GM23248 (cell line): ENCODE measurements at regions not wholly inside any gene's neighbourhood (a gene's known extent, or its start where the extent isn't known, plus 50 kb on each side); places are given as distances from the start of the nearest gene placed in this dataset.
"Not testable (repeated sequence)": the region's sequence is repeated elsewhere in the genome, so short reads cannot be mapped to it uniquely, and the experiment has no call there.

ENCODE experiments used
- DNase-seq: peaks from one replicate; pipeline ENCODE4 v3.0.0-alpha.2; 2015
- H2AFZ ChIP-seq: fragments of 200-600 bp; sonication (generic); 2 replicates; pipeline ENCODE4 v1.6.1; 2016; ENCODE audit warnings: antibody characterized with exemption
- H3F3A ChIP-seq: fragments of 200-600 bp; sonication (generic); 2 replicates; pipeline ENCODE4 v1.6.1; 2016; ENCODE audit warnings: mild to moderate bottlenecking, antibody characterized with exemption, mixed run types; ENCODE audit not compliant: insufficient read depth
- H3K27ac ChIP-seq: fragments of 200-600 bp; sonication (generic); 2 replicates; pipeline ENCODE4 v1.5.1; 2016; ENCODE audit warnings: mild to moderate bottlenecking
- H3K27me3 ChIP-seq: fragments of 200-600 bp; sonication (generic); replicated peaks from 2 replicates; pipeline ENCODE4 v1.6.1; 2016; ENCODE audit warnings: mild to moderate bottlenecking; ENCODE audit not compliant: insufficient read depth
- H3K36me3 ChIP-seq: fragments of 200-600 bp; sonication (generic); 2 replicates; pipeline ENCODE4 v1.6.1; 2016; ENCODE audit warnings: low read depth, mild to moderate bottlenecking
- H3K4me1 ChIP-seq: fragments of 200-600 bp; sonication (generic); 2 replicates; pipeline ENCODE4 v1.6.1; 2016; ENCODE audit warnings: mild to moderate bottlenecking; ENCODE audit not compliant: insufficient read depth
- H3K4me2 ChIP-seq: fragments of 200-600 bp; sonication (generic); one replicate; pipeline ENCODE4 v1.6.1; 2016; ENCODE audit warnings: mild to moderate bottlenecking; ENCODE audit not compliant: unreplicated experiment
- H3K4me3 ChIP-seq: fragments of 200-600 bp; sonication (generic); 2 replicates; pipeline ENCODE4 v1.5.1; 2016; ENCODE audit warnings: mild to moderate bottlenecking
- H3K79me2 ChIP-seq: fragments of 200-600 bp; sonication (generic); 2 replicates; pipeline ENCODE4 v1.6.1; 2016; ENCODE audit warnings: mild to moderate bottlenecking; ENCODE audit not compliant: insufficient read depth
- H3K9ac ChIP-seq: fragments of 200-600 bp; sonication (generic); 2 replicates; pipeline ENCODE4 v1.6.1; 2016; ENCODE audit warnings: mild to moderate bottlenecking
- H3K9me2 ChIP-seq: fragments of 200-600 bp; sonication (generic); 2 replicates; pipeline ENCODE4 v1.6.1; 2016; ENCODE audit warnings: mixed run types, mild to moderate bottlenecking, moderate library complexity; ENCODE audit not compliant: insufficient read depth
- H3K9me3 ChIP-seq: fragments of 200-600 bp; sonication (generic); one replicate; pipeline ENCODE4 v1.6.1; 2017; ENCODE audit warnings: low read depth
- H4K20me1 ChIP-seq: fragments of 200-600 bp; sonication (generic); 2 replicates; pipeline ENCODE4 v1.6.0; 2016; ENCODE audit not compliant: insufficient read depth
- EZH2 ChIP-seq: fragments of 200-600 bp; sonication (generic); IDR thresholded peaks from 2 replicates; pipeline ENCODE4 v1.6.1; 2018; ENCODE audit warnings: antibody characterized with exemption, mild to moderate bottlenecking; ENCODE audit not compliant: insufficient read depth, poor library complexity, severe bottlenecking
- EZH2phosphoT487 ChIP-seq: fragments of 200-600 bp; sonication (generic); IDR thresholded peaks from 2 replicates; pipeline ENCODE4 v1.6.1; 2018; ENCODE audit warnings: antibody characterized with exemption, moderate library complexity, mild to moderate bottlenecking, low read depth; ENCODE audit not compliant: insufficient read depth
- WGBS, 2 experiments: methylation state at CpG; one replicate each; pipeline ENCODE4 v1.1.6; 2015 to 2017; ENCODE audit warnings: low lambda C conversion rate in 2 of 2, low coverage in 1 of 2; ENCODE audit errors: missing lambda C conversion rate in 2 of 2; 5-methylcytosine and 5-hydroxymethylcytosine counted together
- in situ Hi-C: fragments of 300-500 bp; cut with MboI; formaldehyde crosslinking; loops from 2 replicates; pipeline ENCODE4 v1.15.0; 2020

DNA sequence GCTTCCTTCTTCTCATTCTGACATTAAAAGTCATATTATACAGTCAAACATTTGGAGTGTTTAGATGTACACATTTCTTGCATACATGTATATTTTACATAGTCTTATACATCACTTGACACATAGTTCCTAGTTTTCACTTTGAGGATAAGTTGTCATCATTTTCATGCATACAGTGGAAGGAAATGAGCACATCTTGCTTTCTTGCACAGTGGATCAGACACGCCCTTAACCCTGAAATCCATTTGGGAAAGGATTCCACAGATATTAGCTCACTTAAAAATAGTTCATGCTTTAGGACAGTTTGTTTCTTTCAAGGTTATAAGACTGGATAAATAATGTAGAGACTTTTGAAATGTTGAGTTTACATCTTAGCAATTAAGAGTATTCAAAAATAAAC, 148.6 kb upstream of the MME start:
- no peaks in the 10 kb centered on the region for H3K9me3 ChIP-seq
- peaks cover 12% of the 10 kb centered on the region for H3K4me1 ChIP-seq
- peak overlapping the region; percentile 35 for H3K4me2 ChIP-seq
- TF ChIP-seq EZH2: no peak
- no peak for TF ChIP-seq EZH2phosphoT487
- no peaks in the 10 kb centered on the region for H3K9me2 ChIP-seq
- no peak overlapping the region for H3K4me3 ChIP-seq
- no peaks in the 10 kb centered on the region for H3K27me3 ChIP-seq
- H3K79me2 ChIP-seq: no peaks in the 10 kb centered on the region
- H4K20me1 ChIP-seq: no peaks in the 10 kb centered on the region
- H3F3A ChIP-seq: no peaks in the 10 kb centered on the region
- H3K9ac ChIP-seq: no peak overlapping the region
- H3K27ac ChIP-seq: no peak overlapping the region; the same call in 1 of the 2 replicates
- 0 out of 2 replicates have a peak overlapping the region, but pooled peaks have one; percentile 35 for H2AFZ ChIP-seq
- peak; percentile 65 for DNase-seq
- no peaks in the 10 kb centered on the region for H3K36me3 ChIP-seq
- WGBS, 2 experiments: 30 to 32% methylated on average over 1 of the region's 1 CpG
- in situ Hi-C loops: no loop called here

DNA sequence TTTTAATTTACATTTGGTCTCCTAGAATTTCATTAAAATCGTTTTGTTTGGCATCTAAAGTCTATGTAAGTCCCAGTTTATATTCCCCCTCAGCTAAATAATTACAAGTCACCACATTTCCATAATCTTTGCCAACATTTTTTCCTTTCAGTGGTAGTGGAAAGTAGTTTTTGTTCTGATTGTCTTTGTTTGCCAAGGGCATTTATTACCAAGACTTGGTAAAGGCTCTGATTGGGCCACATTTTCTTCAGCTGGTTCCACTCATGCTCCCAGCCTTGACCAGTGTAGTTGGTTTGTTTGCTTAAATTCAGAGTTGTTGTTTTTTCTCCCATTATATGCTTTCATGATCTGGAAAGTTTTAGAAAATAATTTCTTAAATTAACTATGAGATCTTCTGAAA, 153.4 kb upstream of the MME start:
- no peaks in the 10 kb centered on the region; the same call in 1 of the 2 replicates for H3K9me2 ChIP-seq
- H3K4me2 ChIP-seq: no peak overlapping the region
- DNase-seq: no peak
- H3K27me3 ChIP-seq: no peaks in the 10 kb centered on the region
- no peaks in the 10 kb centered on the region for H4K20me1 ChIP-seq
- 3 to 25% methylated on average over 1 of the region's 1 CpG for WGBS, 2 experiments
- H3K4me1 ChIP-seq: peaks cover 7% of the 10 kb centered on the region
- no peaks in the 10 kb centered on the region for H3F3A ChIP-seq
- H3K79me2 ChIP-seq: no peaks in the 10 kb centered on the region
- H2AFZ ChIP-seq: 0 out of 2 replicates have a peak overlapping the region, but pooled peaks have one; percentile 24
- no peak overlapping the region for H3K27ac ChIP-seq
- in situ Hi-C loops: no loop called here
- H3K9ac ChIP-seq: no peak overlapping the region
- no peaks in the 10 kb centered on the region for H3K9me3 ChIP-seq
- TF ChIP-seq EZH2phosphoT487 (no peak), EZH2 (no peak)
- H3K36me3 ChIP-seq: no peaks in the 10 kb centered on the region
- H3K4me3 ChIP-seq: no peak overlapping the region

DNA sequence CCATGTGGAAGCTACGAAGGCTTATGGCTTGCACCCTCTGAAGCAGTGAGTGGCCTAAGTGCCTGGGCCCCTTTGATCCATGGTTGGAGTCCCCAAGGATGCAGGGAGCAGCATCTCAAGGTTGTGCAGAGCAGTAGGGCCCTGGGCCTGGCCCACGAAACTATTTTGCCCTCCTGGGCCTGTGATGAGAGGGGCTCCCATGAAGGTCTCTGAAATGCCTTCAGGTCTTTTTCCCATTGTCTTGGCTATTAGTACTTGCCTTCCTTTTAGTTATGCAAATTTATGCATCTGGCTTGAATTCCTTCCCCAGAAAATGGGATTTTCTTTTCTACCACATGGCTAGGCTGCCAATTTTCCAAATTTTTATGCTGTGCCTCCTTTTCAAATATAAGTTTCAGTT, 158.8 kb upstream of the MME start:
- Histone ChIP-seq H4K20me1 (no peaks in the 10 kb centered on the region), H3K27me3 (0 out of 2 replicates have a peak, but pooled peaks cover 3% of the 10 kb centered on the region), H3K79me2 (no peaks in the 10 kb centered on the region), H3K4me2 (no peak overlapping the region), H3K4me1 (no peaks in the 10 kb centered on the region), H3K4me3 (no peak overlapping the region), H2AFZ (no peak overlapping the region), H3F3A (no peaks in the 10 kb centered on the region), H3K9me3 (no peaks in the 10 kb centered on the region), H3K9me2 (no peaks in the 10 kb centered on the region; the same call in 1 of the 2 replicates), H3K36me3 (no peaks in the 10 kb centered on the region), H3K9ac (no peak overlapping the region), H3K27ac (no peak overlapping the region)
- in situ Hi-C loops: no loop called here
- TF ChIP-seq EZH2 (no peak), EZH2phosphoT487 (no peak)
- 48 to 51% methylated on average over 2 of the region's 2 CpGs for WGBS, 2 experiments
- DNase-seq: no peak

DNA sequence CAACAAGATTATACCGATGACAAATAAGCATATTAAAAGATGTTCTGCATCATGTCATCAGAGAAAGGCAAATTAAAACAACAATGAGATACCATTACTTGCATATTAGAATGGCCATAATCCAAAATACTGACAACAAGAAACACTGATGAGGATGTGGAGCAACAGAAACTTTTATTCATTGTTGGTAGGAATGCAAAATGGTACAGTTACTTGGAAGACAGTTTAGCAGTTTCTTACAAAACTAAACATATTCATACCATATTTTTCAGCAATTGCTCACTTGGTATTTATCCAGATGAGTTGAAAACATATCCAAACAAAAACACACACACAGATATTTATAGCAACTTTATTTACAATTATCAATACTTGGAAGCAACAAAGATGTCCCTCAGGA, 160.9 kb upstream of the MME start:
- in situ Hi-C loops: no loop called here
- no peaks in the 10 kb centered on the region for H3K79me2 ChIP-seq
- H3K9me3 ChIP-seq: no peaks in the 10 kb centered on the region
- H3K4me1 ChIP-seq: no peaks in the 10 kb centered on the region
- H3K9me2 ChIP-seq: peaks cover 6% of the 10 kb centered on the region; the same call in 1 of the 2 replicates
- no peak overlapping the region for H3K27ac ChIP-seq
- no peak overlapping the region for H2AFZ ChIP-seq
- H3K27me3 ChIP-seq: 0 out of 2 replicates have a peak, but pooled peaks cover 3% of the 10 kb centered on the region
- no peaks in the 10 kb centered on the region for H4K20me1 ChIP-seq
- no peaks in the 10 kb centered on the region for H3F3A ChIP-seq
- no peak overlapping the region for H3K4me3 ChIP-seq
- 4 to 5% methylated on average over 1 of the region's 1 CpG for WGBS, 2 experiments
- no peak for DNase-seq
- H3K9ac ChIP-seq: no peak overlapping the region
- H3K36me3 ChIP-seq: no peaks in the 10 kb centered on the region
- no peak overlapping the region for H3K4me2 ChIP-seq
- no peak for TF ChIP-seq EZH2
- no peak for TF ChIP-seq EZH2phosphoT487

GRCh38 chr3:154904328-154904727, 175.8 kb upstream of the MME start:
- no peaks in the 10 kb centered on the region for H4K20me1 ChIP-seq
- H3K9ac ChIP-seq: no peak overlapping the region
- H3F3A ChIP-seq: no peaks in the 10 kb centered on the region
- in situ Hi-C loops: no loop called here
- 29 to 31% methylated on average over 2 of the region's 2 CpGs for WGBS, 2 experiments
- TF ChIP-seq EZH2 (no peak), EZH2phosphoT487 (no peak)
- H3K4me1 ChIP-seq: no peaks in the 10 kb centered on the region
- H3K27me3 ChIP-seq: no peaks in the 10 kb centered on the region
- peak; percentile 53 for DNase-seq
- no peaks in the 10 kb centered on the region for H3K36me3 ChIP-seq
- no peak overlapping the region for H3K4me3 ChIP-seq
- no peaks in the 10 kb centered on the region for H3K9me2 ChIP-seq
- H3K27ac ChIP-seq: no peak overlapping the region
- H2AFZ ChIP-seq: peak overlapping the region; percentile 63; the same call in 1 of the 2 replicates
- no peaks in the 10 kb centered on the region for H3K79me2 ChIP-seq
- H3K9me3 ChIP-seq: no peaks in the 10 kb centered on the region
- no peak overlapping the region for H3K4me2 ChIP-seq

DNA sequence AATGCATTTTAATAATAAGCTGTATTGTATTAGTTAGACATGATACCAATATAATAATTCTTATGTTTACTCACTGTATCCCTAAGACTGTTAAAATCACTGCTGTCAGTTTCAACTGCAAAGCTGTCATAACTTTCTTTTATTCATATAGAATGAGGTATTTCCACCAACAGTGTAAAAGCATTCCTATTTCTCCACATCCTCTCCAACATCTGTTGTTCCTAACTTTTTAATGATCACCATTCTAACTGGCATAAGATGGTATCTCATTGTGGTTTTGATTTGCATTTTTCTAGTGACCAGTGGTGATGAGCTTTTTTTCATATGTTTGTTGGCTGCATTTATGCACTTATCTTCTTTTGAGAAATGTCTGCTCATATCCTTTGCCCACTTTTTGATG, 177.6 kb upstream of the MME start:
- H3K9me3 ChIP-seq, H3K9ac ChIP-seq, H3K27me3 ChIP-seq, H3K9me2 ChIP-seq, H3K4me1 ChIP-seq, H4K20me1 ChIP-seq, H3K27ac ChIP-seq, H3F3A ChIP-seq, H2AFZ ChIP-seq, DNase-seq, H3K4me2 ChIP-seq, H3K36me3 ChIP-seq, in situ Hi-C loops, H3K79me2 ChIP-seq, H3K4me3 ChIP-seq: not testable (repeated sequence)
